H9 (cell line): ENCODE measurements at regions not wholly inside any gene's neighbourhood (a gene's known extent, or its start where the extent isn't known, plus 50 kb on each side); places are given as distances from the start of the nearest gene placed in this dataset.

Experiments
- DNase-seq: peaks from one replicate; pipeline ENCODE4 v3.0.0-alpha.2; 2017
- H2AFZ ChIP-seq: one replicate; pipeline ENCODE4 v1.6.1; 2013; ENCODE audit warnings: mild to moderate bottlenecking, low read length, control low read depth, moderate library complexity
- H2AK5ac ChIP-seq: 2 replicates; pipeline ENCODE4 v1.6.1; 2013; ENCODE audit warnings: low read length, control low read depth, mixed read lengths; ENCODE audit not compliant: insufficient read length
- H2BK120ac ChIP-seq: one replicate; pipeline ENCODE4 v1.6.1; 2013; ENCODE audit warnings: low read depth, mild to moderate bottlenecking, low read length, control low read depth, inconsistent platforms; ENCODE audit not compliant: poor library complexity, severe bottlenecking
- H2BK12ac ChIP-seq: 2 replicates; pipeline ENCODE4 v1.6.1; 2013; ENCODE audit warnings: low read length, control low read depth, mixed read lengths, low read depth; ENCODE audit not compliant: insufficient read length
- H2BK15ac ChIP-seq: 2 replicates; pipeline ENCODE4 v1.6.1; 2013; ENCODE audit warnings: low read depth, low read length, control low read depth
- H2BK20ac ChIP-seq: one replicate; pipeline ENCODE4 v1.6.1; 2013; ENCODE audit warnings: low read depth, mild to moderate bottlenecking, low read length, control low read depth, inconsistent platforms; ENCODE audit not compliant: poor library complexity, severe bottlenecking
- H2BK5ac ChIP-seq: 2 replicates; pipeline ENCODE4 v1.6.1; 2013; ENCODE audit warnings: low read length, control low read depth, mixed read lengths; ENCODE audit not compliant: insufficient read length
- H3K14ac ChIP-seq: 2 replicates; pipeline ENCODE4 v1.6.1; 2013; ENCODE audit warnings: low read length, control low read depth; ENCODE audit not compliant: insufficient read depth
- H3K18ac ChIP-seq: 2 replicates; pipeline ENCODE4 v1.6.1; 2013; ENCODE audit warnings: low read depth, mild to moderate bottlenecking, mixed read lengths, low read length, control low read depth; ENCODE audit not compliant: insufficient read length
- H3K23ac ChIP-seq: 2 replicates; pipeline ENCODE4 v1.6.1; 2013; ENCODE audit warnings: low read length, control low read depth, mixed read lengths, low read depth; ENCODE audit not compliant: insufficient read length
- H3K23me2 ChIP-seq: 2 replicates; pipeline ENCODE4 v1.6.1; 2013; ENCODE audit warnings: low read depth, mild to moderate bottlenecking, mixed read lengths, low read length, control low read depth; ENCODE audit not compliant: insufficient read length, poor library complexity, severe bottlenecking
- H3K27ac ChIP-seq: 2 replicates; pipeline ENCODE4 v1.5.1; 2013; ENCODE audit warnings: low read length, control low read depth, mixed read lengths, low read depth; ENCODE audit not compliant: insufficient read length
- H3K27me3 ChIP-seq: 2 replicates; pipeline ENCODE4 v1.6.1; 2013; ENCODE audit warnings: low read length, control low read depth, inconsistent platforms; ENCODE audit not compliant: insufficient read depth
- H3K4ac ChIP-seq: 2 replicates; pipeline ENCODE4 v1.6.1; 2013; ENCODE audit warnings: low read depth, mild to moderate bottlenecking, control low read depth, inconsistent platforms, low read length, moderate library complexity
- H3K4me1 ChIP-seq: 2 replicates; pipeline ENCODE4 v1.6.1; 2013; ENCODE audit warnings: low read length, control low read depth, inconsistent platforms; ENCODE audit not compliant: insufficient read depth
- H3K4me2 ChIP-seq: 2 replicates; pipeline ENCODE4 v1.6.1; 2013; ENCODE audit warnings: low read length, control low read depth, mixed read lengths; ENCODE audit not compliant: insufficient read length, insufficient read depth
- H3K56ac ChIP-seq: 2 replicates; pipeline ENCODE4 v1.6.1; 2013; ENCODE audit warnings: low read depth, mild to moderate bottlenecking, mixed read lengths, low read length, control low read depth; ENCODE audit not compliant: insufficient read length
- H3K79me1 ChIP-seq: 2 replicates; pipeline ENCODE4 v1.6.1; 2013; ENCODE audit warnings: low read depth, mild to moderate bottlenecking, moderate library complexity, low read length, control low read depth, inconsistent platforms; ENCODE audit not compliant: insufficient read depth, poor library complexity, severe bottlenecking
- H3K79me2 ChIP-seq: 2 replicates; pipeline ENCODE4 v1.6.1; 2013; ENCODE audit warnings: low read length, control low read depth, inconsistent platforms; ENCODE audit not compliant: insufficient read depth
- H3K9ac ChIP-seq: 2 replicates; pipeline ENCODE4 v1.6.1; 2013; ENCODE audit warnings: low read length, control low read depth, mixed read lengths; ENCODE audit not compliant: insufficient read length; ENCODE audit errors: extremely low read depth
- H3K9me3 ChIP-seq: one replicate; pipeline ENCODE4 v1.6.1; 2013; ENCODE audit warnings: low read depth, low read length, inconsistent platforms; ENCODE audit not compliant: control insufficient read depth
- H3T11ph ChIP-seq: one replicate; pipeline ENCODE4 v1.6.1; 2013; ENCODE audit warnings: mild to moderate bottlenecking, low read length, control low read depth, inconsistent platforms
- H4K20me1 ChIP-seq: one replicate; pipeline ENCODE4 v1.6.1; 2013; ENCODE audit not compliant: control insufficient read depth, insufficient read length, insufficient read depth
- H4K5ac ChIP-seq: 2 replicates; pipeline ENCODE4 v1.6.1; 2013; ENCODE audit warnings: low read depth, mild to moderate bottlenecking, mixed read lengths, low read length, control low read depth; ENCODE audit not compliant: insufficient read length
- H4K8ac ChIP-seq: replicated peaks from 2 replicates; pipeline ENCODE4 v1.6.1; 2013; ENCODE audit warnings: low read length, control low read depth, mixed read lengths, low read depth; ENCODE audit not compliant: insufficient read length
- H4K91ac ChIP-seq: 2 replicates; pipeline ENCODE4 v1.6.1; 2013; ENCODE audit warnings: low read depth, mild to moderate bottlenecking, moderate library complexity, mixed read lengths, low read length, control low read depth; ENCODE audit not compliant: insufficient read length
- H3K27ac Mint-ChIP-seq, 3 experiments: 2 replicates in 2 of 3; 3 replicates in 1 of 3; pipeline ENCODE4 v1.8.0; 2020 to 2021; ENCODE audit warnings: mixed read lengths in 3 of 3, mild to moderate bottlenecking in 1 of 3, moderate library complexity in 1 of 3
- H3K27me3 Mint-ChIP-seq: 2 replicates; pipeline ENCODE4 v1.8.0; 2021; ENCODE audit warnings: low read depth, mild to moderate bottlenecking, moderate library complexity, mixed read lengths
- H3K36me3 Mint-ChIP-seq, 3 experiments: 2 replicates in 2 of 3; 3 replicates in 1 of 3; pipeline ENCODE4 v1.8.0; 2020 to 2021; ENCODE audit warnings: low read depth in 3 of 3, mixed read lengths in 3 of 3; ENCODE audit not compliant: insufficient read depth in 1 of 3
- H3K4me1 Mint-ChIP-seq, 2 experiments: 2 replicates each; pipeline ENCODE4 v1.8.0; 2020; ENCODE audit warnings: mixed read lengths in 2 of 2
- H3K4me3 Mint-ChIP-seq, 2 experiments: 2 replicates in 1 of 2; 3 replicates in 1 of 2; pipeline ENCODE4 v1.8.0; 2020 to 2021; ENCODE audit warnings: mild to moderate bottlenecking in 2 of 2, mixed read lengths in 2 of 2, moderate library complexity in 1 of 2
- H3K9me3 Mint-ChIP-seq, 2 experiments: 2 replicates in 1 of 2; 3 replicates in 1 of 2; pipeline ENCODE4 v1.8.0; 2020; ENCODE audit warnings: mild to moderate bottlenecking in 2 of 2, mixed read lengths in 2 of 2, moderate library complexity in 1 of 2
- CTCF ChIP-seq: fragments of 200-600 bp; sonication (generic); conservative IDR thresholded peaks from 3 replicates; pipeline ENCODE4 v1.8.0; 2021; ENCODE audit warnings: antibody characterized with exemption, mild to moderate bottlenecking
- WGBS: extraction: QIAGEN DNeasy Blood & Tissue Kit; methylation state at CpG from one replicate; pipeline ENCODE4 v1.1.7; 2013; ENCODE audit warnings: missing lambda C conversion rate, low lambda C conversion rate, mixed read lengths; ENCODE audit not compliant: insufficient read length; ENCODE audit errors: extremely low coverage; 5-methylcytosine and 5-hydroxymethylcytosine counted together

- no peak overlapping the region for H4K5ac ChIP-seq
- no peak for DNase-seq
- H3K27ac ChIP-seq = no peak overlapping the region
- Mint-ChIP-seq H3K9me3 (no peaks in the 10 kb centered on the region), H3K36me3 (no peaks in the 10 kb centered on the region; a peak in 1 of 7 replicates), H3K4me1 (peaks cover 10 to 13% of the 10 kb centered on the region in 2 experiments), H3K27ac (no peak overlapping the region), H3K27me3 (peaks cover 29% of the 10 kb centered on the region), H3K4me3 (no peak overlapping the region)
- H2BK15ac ChIP-seq = no peak overlapping the region
- no peak overlapping the region for H2BK120ac ChIP-seq
- H3K4me1 ChIP-seq = no peaks in the 10 kb centered on the region
- H2BK20ac ChIP-seq = no peak overlapping the region
- no peaks in the 10 kb centered on the region for H4K20me1 ChIP-seq
- no peak overlapping the region for H3K4me2 ChIP-seq
- H3K79me1 ChIP-seq = no peaks in the 10 kb centered on the region
- no peaks in the 10 kb centered on the region; the same call in 1 of the 2 replicates for H3K27me3 ChIP-seq
- H3K9me3 ChIP-seq = no peaks in the 10 kb centered on the region
- H3K4ac ChIP-seq = no peak overlapping the region
- no peak overlapping the region for H2BK5ac ChIP-seq
- H3K23ac ChIP-seq = no peak overlapping the region
- no peak overlapping the region for H3K9ac ChIP-seq
- no CpG with 5 or more reads among the region's 2 CpGs for WGBS
- H2AK5ac ChIP-seq = no peak overlapping the region
- H2BK12ac ChIP-seq = no peak overlapping the region
- H3K79me2 ChIP-seq = no peaks in the 10 kb centered on the region
- no peak overlapping the region for H3K56ac ChIP-seq
- no peak overlapping the region for H2AFZ ChIP-seq
- H4K91ac ChIP-seq = no peak overlapping the region
- no peak for TF ChIP-seq CTCF
- no peak overlapping the region for H4K8ac ChIP-seq
- no peak overlapping the region for H3K14ac ChIP-seq
- no peak overlapping the region for H3K18ac ChIP-seq
- H3K23me2 ChIP-seq = no peaks in the 10 kb centered on the region
- H3T11ph ChIP-seq = no peak overlapping the region
These were observed 172.2 kb upstream of the COL1A2 start for GRCh38 chr7:94222516-94222915.
